ENCODE measurements at regions not wholly inside any gene's neighbourhood (a gene's known extent, or its start where the extent isn't known, plus 50 kb on each side); places are given as distances from the start of the nearest gene placed in this dataset.

DNA sequence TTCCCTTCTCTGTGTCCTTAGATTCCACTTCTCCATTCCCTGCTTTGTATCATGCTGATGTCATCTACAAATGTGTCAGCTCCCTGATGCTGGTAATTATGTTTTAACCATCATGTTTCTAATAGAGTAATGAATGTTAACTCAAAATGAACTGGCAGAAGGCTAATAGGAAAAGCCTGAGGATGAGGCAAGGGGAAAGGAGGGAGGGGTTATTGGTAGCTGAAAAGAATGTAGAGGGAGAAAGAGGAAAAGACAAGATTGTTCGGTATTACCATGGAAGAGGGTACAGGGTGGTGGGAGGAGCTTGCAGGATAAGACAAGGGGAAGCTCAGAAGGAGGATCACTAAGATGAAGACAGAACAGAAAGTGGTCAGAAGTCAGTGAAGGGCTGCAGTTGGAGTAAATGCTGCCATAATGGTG lies 150.9 kb downstream of the ZC3H11B start:
- DNase-seq, result no peak
- ChIA-PET POLR2A (no interaction called here), CTCF (no interaction called here)
- Mint-ChIP-seq H3K27me3 (no peaks in the 10 kb centered on the region), H3K36me3 (no peaks in the 10 kb centered on the region), H3K4me1 (ENCODE audit: low read depth) (peaks cover 10% of the 10 kb centered on the region), H3K27ac (no peak overlapping the region), H3K4me3 (no peak overlapping the region), H3K9me3 (peaks cover 2% of the 10 kb centered on the region)
- intact Hi-C loops (cut with micrococcal nuclease), result no loop called here

DNA sequence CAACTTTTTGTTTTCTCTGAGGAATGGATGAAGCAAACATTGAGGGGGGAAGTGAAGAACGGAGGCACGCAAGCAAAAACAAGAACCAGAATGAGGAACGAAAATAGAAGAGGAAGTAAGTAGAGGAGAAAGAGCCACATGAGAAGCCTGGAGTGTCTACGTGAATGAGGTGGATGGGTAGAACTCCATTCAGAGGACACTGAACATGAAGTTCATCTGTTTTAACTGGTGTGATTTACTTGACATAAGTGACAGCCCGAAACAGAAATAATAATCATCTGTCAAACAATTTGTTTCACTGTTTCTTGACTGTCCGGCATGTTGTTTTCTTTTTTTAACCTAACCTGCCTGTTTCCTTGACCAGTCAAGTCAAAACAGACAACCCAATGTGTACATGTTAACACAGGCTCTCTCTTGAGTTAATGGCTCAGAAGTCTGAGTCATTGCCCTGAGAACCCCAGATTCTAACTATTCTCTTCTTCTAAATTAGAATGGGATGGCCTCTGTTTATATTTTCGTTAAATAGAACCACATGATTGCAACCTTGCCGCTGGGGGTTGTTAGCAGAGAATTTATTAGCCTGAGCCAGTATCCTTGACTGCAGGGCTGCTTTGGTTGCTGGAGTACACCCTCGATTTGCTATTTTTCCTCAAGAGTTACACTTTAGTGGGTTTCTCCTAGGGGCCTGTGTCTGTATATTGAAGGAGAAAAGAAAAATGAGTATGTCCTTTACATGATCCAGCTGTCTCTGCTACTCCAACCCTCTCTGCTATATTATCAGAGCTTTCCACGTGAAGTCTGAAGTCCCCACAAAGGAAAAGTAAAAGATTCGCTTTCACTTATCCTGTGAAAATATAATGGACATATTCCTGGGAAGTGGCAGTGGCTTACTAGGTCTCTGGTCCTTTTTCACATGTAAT lies 151.7 kb downstream of the ZC3H11B start:
- Mint-ChIP-seq H3K36me3 (no peaks in the 10 kb centered on the region), H3K27me3 (no peaks in the 10 kb centered on the region), H3K4me3 (no peak overlapping the region), H3K4me1 (ENCODE audit: low read depth) (peaks cover 10% of the 10 kb centered on the region), H3K27ac (no peak overlapping the region), H3K9me3 (peaks cover 2% of the 10 kb centered on the region)
- no peak for DNase-seq
- ChIA-PET CTCF (no interaction called here), POLR2A (no interaction called here)
- intact Hi-C loops (cut with micrococcal nuclease), result no loop called here

DNA sequence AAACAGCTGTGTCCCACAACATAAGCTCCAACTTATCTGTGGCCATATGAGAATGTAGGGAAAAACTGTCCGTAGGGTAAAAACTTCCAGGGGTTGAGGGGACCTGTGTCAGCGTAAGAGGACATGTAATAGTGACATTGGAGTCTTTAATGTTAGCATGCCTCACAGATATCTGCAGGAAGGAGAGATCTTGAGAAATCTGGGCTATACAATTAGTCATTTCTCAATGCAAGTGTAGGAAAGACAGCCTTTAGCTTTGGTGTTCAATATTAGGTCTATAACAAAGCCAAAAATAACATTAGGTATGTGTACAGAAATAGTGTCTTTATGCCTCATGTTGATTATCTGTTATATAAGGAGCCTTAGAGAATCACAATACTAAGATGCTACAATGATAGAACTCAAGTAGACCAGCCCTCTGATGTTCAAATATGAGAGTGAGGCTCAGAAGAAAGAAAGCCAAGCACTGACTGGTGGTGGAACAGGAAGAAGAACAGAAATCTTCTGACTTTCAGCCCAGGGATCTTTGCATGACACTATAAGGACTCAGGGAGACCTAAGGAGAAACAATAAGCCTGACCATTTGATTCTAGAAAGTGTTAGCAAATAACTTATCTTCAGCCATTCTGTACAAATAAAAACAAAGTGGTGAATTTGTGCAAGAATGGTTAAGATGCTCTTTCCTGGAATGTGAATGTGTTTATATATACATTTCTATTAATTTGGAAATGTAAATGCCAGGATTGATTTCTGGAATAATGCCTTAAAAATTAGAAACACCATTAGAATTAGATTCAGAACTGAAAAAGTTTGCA lies 152.6 kb downstream of the ZC3H11B start:
- H3K27me3 Mint-ChIP-seq, result no peaks in the 10 kb centered on the region
- H3K36me3 Mint-ChIP-seq, result no peaks in the 10 kb centered on the region

DNA sequence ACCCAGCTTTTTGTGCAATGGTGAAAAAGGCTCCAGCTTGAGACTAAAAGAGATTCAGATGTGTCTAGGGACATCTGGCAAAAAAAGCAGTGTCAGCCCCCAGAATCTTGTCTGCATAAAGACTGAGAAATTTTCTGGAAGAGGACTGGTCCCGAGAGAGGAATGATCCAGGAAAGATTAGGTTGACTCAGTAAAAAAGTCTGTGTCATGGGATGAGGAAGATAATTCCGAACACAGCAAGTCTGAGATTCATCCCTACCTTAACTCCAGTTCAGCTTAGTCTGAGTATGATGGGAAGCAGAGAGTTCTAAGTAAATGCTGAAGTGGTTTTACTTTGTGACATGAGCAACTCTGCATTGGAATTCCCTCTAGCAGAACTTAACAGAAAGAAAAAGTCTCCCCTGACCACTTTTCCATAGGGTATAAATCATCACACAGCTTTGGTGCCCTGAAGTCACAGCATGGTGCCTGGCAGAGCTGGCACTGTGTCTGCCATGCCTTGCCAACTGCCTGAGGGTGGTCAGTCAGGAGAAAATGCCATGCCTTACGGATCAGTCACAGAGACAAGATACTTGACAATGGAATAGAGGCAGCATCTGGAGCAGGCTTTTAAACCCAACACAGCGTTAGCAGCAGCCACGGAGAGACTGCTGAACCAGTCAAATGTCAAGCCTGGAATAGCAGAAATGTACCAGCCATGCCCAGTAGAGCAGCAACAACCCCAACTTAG lies 153.4 kb downstream of the ZC3H11B start:
- CTCF ChIA-PET, result no interaction called here
- POLR2A ChIA-PET, result interaction anchor here (1.1 kb wide), 1 partner anchor 31 kb away, joined by 4 read pairs; no protein-coding TSS in a partner anchor
- no peak overlapping the region for H3K27ac Mint-ChIP-seq
- H3K27me3 Mint-ChIP-seq, result no peaks in the 10 kb centered on the region
- no peak for DNase-seq
- peaks cover 2% of the 10 kb centered on the region for H3K9me3 Mint-ChIP-seq
- intact Hi-C loops (cut with micrococcal nuclease), result no loop called here
- no peaks in the 10 kb centered on the region for H3K36me3 Mint-ChIP-seq
- peaks cover 5% of the 10 kb centered on the region for H3K4me1 Mint-ChIP-seq (ENCODE audit: low read depth)
- H3K4me3 Mint-ChIP-seq, result no peak overlapping the region

More for the DNA sequence above, 152.6 kb downstream of the ZC3H11B start:
- H3K9me3 Mint-ChIP-seq, result peaks cover 2% of the 10 kb centered on the region
- POLR2A ChIA-PET, result no interaction called here
- H3K4me1 Mint-ChIP-seq (ENCODE audit: low read depth), result peaks cover 7% of the 10 kb centered on the region
- intact Hi-C loops (cut with micrococcal nuclease), result no loop called here
- H3K27ac Mint-ChIP-seq, result no peak overlapping the region
- H3K4me3 Mint-ChIP-seq, result no peak overlapping the region
- CTCF ChIA-PET, result no interaction called here
- no peak for DNase-seq

DNA sequence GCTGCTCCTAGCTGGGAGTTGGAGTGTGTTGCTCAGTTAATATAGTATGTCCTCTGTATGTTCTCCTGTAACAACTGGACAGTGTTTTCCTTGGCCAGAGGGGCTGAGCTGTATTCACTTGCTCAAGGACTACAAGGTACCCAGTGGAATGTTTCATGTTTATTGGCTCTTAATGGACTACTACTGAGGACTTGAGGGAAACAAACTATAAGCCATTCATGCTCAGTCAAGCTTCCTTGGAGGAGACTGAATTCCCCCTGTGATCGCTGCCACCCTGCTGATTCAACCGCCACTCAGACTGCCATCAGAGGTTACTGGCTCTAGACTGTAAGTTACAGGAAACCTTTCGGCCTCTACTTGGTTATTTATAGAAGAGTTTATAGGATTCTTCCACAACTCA lies 166.6 kb downstream of the ZC3H11B start:
- Mint-ChIP-seq H3K4me1 (ENCODE audit: low read depth) (no peaks in the 10 kb centered on the region), H3K9me3 (no peaks in the 10 kb centered on the region), H3K36me3 (no peaks in the 10 kb centered on the region), H3K27ac (no peak overlapping the region), H3K4me3 (no peak overlapping the region), H3K27me3 (no peaks in the 10 kb centered on the region)
- POLR2A ChIA-PET, result no interaction called here
- intact Hi-C loops (cut with micrococcal nuclease), result no loop called here
- no peak for DNase-seq
- CTCF ChIA-PET, result interaction anchor here (0.5 kb wide), 1 partner anchor 169 kb away, joined by 3 read pairs; no protein-coding TSS in a partner anchor

DNA sequence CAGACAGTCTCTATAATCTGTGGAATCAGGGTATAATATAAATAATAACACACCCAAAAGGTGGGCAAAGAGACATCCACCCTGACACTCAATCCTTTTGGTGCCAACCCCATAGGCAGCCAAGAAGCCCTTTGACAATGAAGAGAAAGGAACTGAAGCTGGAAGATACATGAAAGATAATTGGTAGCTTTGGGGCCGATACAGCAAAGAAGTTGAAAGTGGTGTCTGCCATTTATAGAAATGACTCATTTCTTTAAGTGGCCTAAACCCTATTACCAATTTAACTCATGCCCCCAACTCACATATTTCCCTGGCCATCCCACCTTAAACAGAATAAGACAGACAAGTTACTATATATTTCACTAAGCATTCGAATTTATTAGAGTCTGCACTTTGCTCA lies 167.0 kb downstream of the ZC3H11B start:
- H3K4me1 Mint-ChIP-seq (ENCODE audit: low read depth), result no peaks in the 10 kb centered on the region
- no peak overlapping the region for H3K27ac Mint-ChIP-seq
- no peaks in the 10 kb centered on the region for H3K27me3 Mint-ChIP-seq
- intact Hi-C loops (cut with micrococcal nuclease), result no loop called here
- ChIA-PET POLR2A (no interaction called here), CTCF (interaction anchor here (0.5 kb wide), 1 partner anchor 169 kb away, joined by 3 read pairs; no protein-coding TSS in a partner anchor)
- DNase-seq, result no peak
- no peak overlapping the region for H3K4me3 Mint-ChIP-seq
- H3K9me3 Mint-ChIP-seq, result no peaks in the 10 kb centered on the region
- no peaks in the 10 kb centered on the region for H3K36me3 Mint-ChIP-seq

DNA sequence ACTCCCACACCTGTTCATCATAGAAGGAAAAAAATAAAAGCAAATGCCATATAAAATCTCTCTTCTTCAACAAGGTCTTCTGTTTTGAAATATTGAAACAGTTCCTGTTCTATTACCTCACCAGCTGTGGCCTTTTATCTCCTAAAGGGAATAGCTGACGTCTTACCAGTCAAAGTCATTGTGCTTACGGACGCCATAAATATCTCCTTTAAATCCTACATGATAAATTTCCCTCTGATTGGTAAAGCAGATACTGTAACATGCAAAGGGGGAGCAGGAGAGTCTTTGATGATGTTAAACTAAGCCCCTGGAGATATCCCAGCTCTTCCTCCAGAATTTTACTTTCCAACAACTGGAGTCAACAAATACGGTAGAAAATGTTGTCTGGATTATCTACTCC lies 168.4 kb downstream of the ZC3H11B start:
- Mint-ChIP-seq H3K27ac (no peak overlapping the region), H3K9me3 (no peaks in the 10 kb centered on the region), H3K4me3 (no peak overlapping the region), H3K36me3 (no peaks in the 10 kb centered on the region), H3K27me3 (peaks cover 2% of the 10 kb centered on the region), H3K4me1 (ENCODE audit: low read depth) (no peaks in the 10 kb centered on the region)
- CTCF ChIA-PET, result no interaction called here
- intact Hi-C loops (cut with micrococcal nuclease), result no loop called here
- POLR2A ChIA-PET, result no interaction called here
- no peak for DNase-seq

DNA sequence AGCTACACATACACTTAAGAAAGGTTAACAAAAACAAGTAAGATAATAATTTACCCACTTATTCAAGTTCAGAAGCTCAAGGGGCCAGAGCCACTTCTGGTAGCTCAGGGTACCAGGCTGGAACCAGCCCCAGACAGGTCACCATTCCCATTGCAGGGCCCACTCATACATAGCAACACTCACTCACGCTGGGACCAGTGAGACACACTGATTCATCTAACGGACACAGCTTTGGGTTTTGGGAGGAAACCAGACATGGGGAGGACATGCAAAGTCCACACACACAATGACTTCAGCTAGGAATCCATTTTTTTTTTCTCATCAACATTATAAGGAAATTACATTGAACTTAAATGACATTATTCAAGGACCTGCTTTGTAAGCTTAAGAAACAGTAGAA lies 169.1 kb downstream of the ZC3H11B start:
- CTCF ChIA-PET, result no interaction called here

DNA sequence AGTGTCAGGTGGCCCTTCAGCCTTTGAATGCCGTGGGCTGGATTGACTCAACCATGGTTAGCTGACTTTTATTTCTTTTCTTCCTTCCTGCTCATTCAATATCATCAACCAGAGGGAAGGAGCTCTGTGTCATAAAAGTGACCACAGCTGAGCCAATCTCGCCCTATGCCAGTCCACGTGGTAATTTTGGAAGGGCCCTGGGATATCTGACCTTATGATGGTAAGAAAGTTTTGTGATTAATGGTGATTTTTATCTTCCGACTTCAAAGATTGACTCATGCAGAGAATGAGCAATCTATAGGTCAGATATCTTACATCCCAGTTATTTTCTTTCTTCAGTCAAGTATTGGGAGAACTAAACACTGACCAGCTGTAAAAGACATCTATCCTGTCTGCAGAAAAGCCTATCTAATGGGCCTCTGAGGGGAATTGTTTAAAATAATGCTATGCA lies 170.3 kb downstream of the ZC3H11B start:
- H3K27ac Mint-ChIP-seq, result no peak overlapping the region
- H3K36me3 Mint-ChIP-seq, result no peaks in the 10 kb centered on the region
- ChIA-PET POLR2A (no interaction called here), CTCF (no interaction called here)
- peaks cover 2% of the 10 kb centered on the region for H3K27me3 Mint-ChIP-seq
- H3K4me1 Mint-ChIP-seq (ENCODE audit: low read depth), result no peaks in the 10 kb centered on the region
- intact Hi-C loops (cut with micrococcal nuclease), result no loop called here
- no peak for DNase-seq
- H3K9me3 Mint-ChIP-seq, result no peaks in the 10 kb centered on the region
- H3K4me3 Mint-ChIP-seq, result no peak overlapping the region

More for the DNA sequence above, 169.1 kb downstream of the ZC3H11B start:
- peaks cover 2% of the 10 kb centered on the region for H3K27me3 Mint-ChIP-seq
- POLR2A ChIA-PET, result no interaction called here
- no peak overlapping the region for H3K4me3 Mint-ChIP-seq
- intact Hi-C loops (cut with micrococcal nuclease), result no loop called here
- H3K36me3 Mint-ChIP-seq, result no peaks in the 10 kb centered on the region
- no peaks in the 10 kb centered on the region for H3K9me3 Mint-ChIP-seq
- no peak overlapping the region for H3K27ac Mint-ChIP-seq
- no peaks in the 10 kb centered on the region for H3K4me1 Mint-ChIP-seq (ENCODE audit: low read depth)
- DNase-seq, result no peak

DNA sequence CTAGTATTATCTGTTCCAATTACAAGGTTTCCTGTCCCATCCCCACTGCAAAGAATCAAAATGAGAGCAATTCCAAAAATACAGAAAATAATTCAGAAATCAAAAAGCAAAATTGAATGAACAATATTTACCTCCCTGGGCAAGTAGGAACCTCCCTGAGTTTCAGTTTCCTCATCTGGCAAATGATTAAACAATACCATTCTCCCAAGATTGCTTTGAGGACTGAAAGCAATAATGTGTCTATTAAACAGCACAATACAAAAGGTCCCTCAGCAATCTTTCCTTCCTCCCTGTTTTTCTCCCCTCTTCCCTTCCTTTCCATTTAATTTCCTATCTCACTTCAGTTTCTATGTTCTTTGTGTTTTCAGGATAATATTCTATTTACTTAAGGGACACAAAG lies 171.0 kb downstream of the ZC3H11B start:
- Mint-ChIP-seq H3K4me3 (no peak overlapping the region), H3K27ac (no peak overlapping the region), H3K36me3 (no peaks in the 10 kb centered on the region), H3K4me1 (ENCODE audit: low read depth) (no peaks in the 10 kb centered on the region), H3K27me3 (peaks cover 2% of the 10 kb centered on the region), H3K9me3 (no peaks in the 10 kb centered on the region)
- intact Hi-C loops (cut with micrococcal nuclease), result no loop called here
- ChIA-PET POLR2A (no interaction called here), CTCF (no interaction called here)
- DNase-seq, result no peak

DNA sequence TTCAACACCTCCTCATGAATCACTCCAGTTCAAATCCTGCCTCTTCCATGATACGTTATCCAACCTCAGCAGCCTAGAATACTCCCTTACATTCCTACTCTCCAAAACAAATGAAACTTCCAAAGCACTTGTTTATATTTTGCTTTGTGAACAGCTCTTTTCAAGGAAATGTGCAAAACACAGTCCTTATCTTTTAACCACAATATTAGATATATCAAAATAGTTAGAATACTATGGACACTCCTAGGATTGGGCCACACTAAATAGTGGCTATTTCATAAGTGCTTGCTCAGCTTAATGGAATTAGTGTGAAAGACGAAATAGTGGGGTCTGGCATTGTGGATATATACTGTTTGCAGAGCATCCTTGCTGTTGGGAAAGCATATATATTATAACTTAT lies 173.5 kb downstream of the ZC3H11B start:
- ChIA-PET CTCF (no interaction called here), POLR2A (no interaction called here)
- Mint-ChIP-seq H3K27ac (no peak overlapping the region), H3K4me1 (ENCODE audit: low read depth) (no peaks in the 10 kb centered on the region), H3K9me3 (no peaks in the 10 kb centered on the region), H3K4me3 (no peak overlapping the region), H3K36me3 (no peaks in the 10 kb centered on the region), H3K27me3 (peaks cover 2% of the 10 kb centered on the region)
- intact Hi-C loops (cut with micrococcal nuclease), result no loop called here
- DNase-seq, result no peak

DNA sequence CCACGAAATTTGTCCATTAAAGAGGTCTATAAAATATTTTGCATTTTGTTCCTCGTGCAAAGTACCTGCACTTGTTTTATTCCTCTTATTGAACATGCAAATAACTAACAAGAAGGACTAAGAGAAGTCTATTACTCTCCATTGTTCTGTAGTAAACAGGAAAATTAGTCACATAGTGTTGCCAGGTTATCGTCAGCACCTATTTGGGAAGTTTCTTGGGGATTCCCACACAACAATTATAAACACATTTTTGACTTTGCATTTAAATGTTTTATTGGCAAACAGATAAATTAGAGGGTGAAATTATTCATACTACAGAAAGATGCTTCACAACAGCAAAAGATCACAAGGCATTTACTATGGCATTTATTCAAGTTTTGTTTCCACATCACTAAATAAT lies 174.5 kb downstream of the ZC3H11B start:
- H3K4me1 Mint-ChIP-seq (ENCODE audit: low read depth), result no peaks in the 10 kb centered on the region
- H3K4me3 Mint-ChIP-seq, result no peak overlapping the region
- ChIA-PET POLR2A (no interaction called here), CTCF (no interaction called here)
- no peaks in the 10 kb centered on the region for H3K36me3 Mint-ChIP-seq
- peaks cover 2% of the 10 kb centered on the region for H3K27me3 Mint-ChIP-seq
- no peaks in the 10 kb centered on the region for H3K9me3 Mint-ChIP-seq
- no peak overlapping the region for H3K27ac Mint-ChIP-seq
- intact Hi-C loops (cut with micrococcal nuclease), result no loop called here
- DNase-seq, result no peak
